ENCODE measurements at regions not wholly inside any gene's neighbourhood (a gene's known extent, or its start where the extent isn't known, plus 50 kb on each side); places are given as distances from the start of the nearest gene placed in this dataset.
"Not testable (repeated sequence)": the region's sequence is repeated elsewhere in the genome, so short reads cannot be mapped to it uniquely, and the experiment has no call there.

- no peak for DNase-seq (ENCODE audit: low read depth in 2 of 2)
Observed at GRCh38 chr16:63714876-63715275, 1407.0 kb downstream of the CDH11 start.

- no peak for DNase-seq (ENCODE audit: low read depth in 2 of 2)
Observed at GRCh38 chr16:63712725-63713124, 1409.1 kb downstream of the CDH11 start.

GRCh38 chr16:63703612-63704011, 1418.3 kb downstream of the CDH11 start:
- no peak for DNase-seq (ENCODE audit: low read depth in 2 of 2)

- DNase-seq (ENCODE audit: low read depth in 2 of 2): no peak
Observed at GRCh38 chr16:63702981-63703590, 1418.8 kb downstream of the CDH11 start.

- no peak for DNase-seq (ENCODE audit: low read depth in 2 of 2)
Observed at GRCh38 chr16:63697736-63698135, 1424.1 kb downstream of the CDH11 start.

GRCh38 chr16:63695347-63695746, 1426.5 kb downstream of the CDH11 start:
- DNase-seq (ENCODE audit: low read depth in 2 of 2): no peak

- no peak for DNase-seq (ENCODE audit: low read depth in 2 of 2)
Observed at GRCh38 chr16:63690961-63691360, 1430.9 kb downstream of the CDH11 start.

GRCh38 chr16:63690267-63690666, 1431.6 kb downstream of the CDH11 start:
- no peak for DNase-seq (ENCODE audit: low read depth in 2 of 2)

- DNase-seq (ENCODE audit: low read depth in 2 of 2): no peak
Observed at GRCh38 chr16:63689068-63689467, 1432.8 kb downstream of the CDH11 start.

GRCh38 chr16:63684149-63685101, 1437.4 kb downstream of the CDH11 start:
- no peak for DNase-seq (ENCODE audit: low read depth in 2 of 2)

GRCh38 chr16:63682844-63683243, 1439.0 kb downstream of the CDH11 start:
- no peak for DNase-seq (ENCODE audit: low read depth in 2 of 2)

- no peak for DNase-seq (ENCODE audit: low read depth in 2 of 2)
Observed at GRCh38 chr16:63672493-63672892, 1449.4 kb downstream of the CDH11 start.

- no peak for DNase-seq (ENCODE audit: low read depth in 2 of 2)
Observed at GRCh38 chr16:63663155-63663554, 1458.7 kb downstream of the CDH11 start.

- no peak for DNase-seq (ENCODE audit: low read depth in 2 of 2)
Observed at GRCh38 chr16:63655846-63656245, 1466.0 kb downstream of the CDH11 start.

- no peak for DNase-seq (ENCODE audit: low read depth in 2 of 2)
Observed at GRCh38 chr16:63653044-63653839, 1468.6 kb downstream of the CDH11 start.

- DNase-seq (ENCODE audit: low read depth in 2 of 2): no peak
Observed at GRCh38 chr16:63652091-63652490, 1469.8 kb downstream of the CDH11 start.

- no peak for DNase-seq (ENCODE audit: low read depth in 2 of 2)
Observed at GRCh38 chr16:63650550-63650949, 1471.3 kb downstream of the CDH11 start.

- DNase-seq (ENCODE audit: low read depth in 2 of 2): not testable (repeated sequence)
Observed at GRCh38 chr16:63633706-63634445, 1488.0 kb downstream of the CDH11 start.

- no peak for DNase-seq (ENCODE audit: low read depth in 2 of 2)
Observed at GRCh38 chr16:63629272-63629671, 1492.6 kb downstream of the CDH11 start.

GRCh38 chr16:63628812-63629211, 1493.1 kb downstream of the CDH11 start:
- DNase-seq (ENCODE audit: low read depth in 2 of 2): no peak

- DNase-seq (ENCODE audit: low read depth in 2 of 2): no peak
Observed at GRCh38 chr16:63625126-63625525, 1496.7 kb downstream of the CDH11 start.

Data from stimulated activated CD4-positive, alpha-beta T cell treated with anti-CD3 and anti-CD28 coated beads, Interleukin-4, amount 100 ng/mL, for 48 hours (primary cell).